Neural cell (in vitro differentiated cells): ENCODE measurements at regions not wholly inside any gene's neighbourhood (a gene's known extent, or its start where the extent isn't known, plus 50 kb on each side); places are given as distances from the start of the nearest gene placed in this dataset.

Source experiments
- H2AFZ ChIP-seq: fragments of 200-600, 300-800 bp; sonication (generic), shearing (Covaris generic); 2 replicates; pipeline ENCODE4 v1.6.0; 2014; ENCODE audit warnings: low read depth, mild to moderate bottlenecking, antibody characterized with exemption, low read length, moderate library complexity
- H3F3A ChIP-seq: fragments of 200-600 bp; shearing (Covaris generic); 2 replicates; pipeline ENCODE4 v1.6.1; 2016; ENCODE audit warnings: mild to moderate bottlenecking, moderate library complexity, mixed read lengths, antibody characterized with exemption, low read length; ENCODE audit not compliant: insufficient read depth, poor library complexity, severe bottlenecking
- H3K27ac ChIP-seq: fragments of 200-600, 300-800 bp; sonication (generic), shearing (Covaris generic); 2 replicates; pipeline ENCODE4 v1.5.1; 2014; ENCODE audit warnings: mild to moderate bottlenecking, low read length, moderate library complexity
- H3K27me3 ChIP-seq: fragments of 300-800, 200-600 bp; sonication (generic), shearing (Covaris generic); 2 replicates; pipeline ENCODE4 v1.6.0; 2014; ENCODE audit warnings: mild to moderate bottlenecking, low read depth, low read length, moderate library complexity; ENCODE audit not compliant: insufficient read depth
- H3K36me3 ChIP-seq: fragments of 300-800, 200-600 bp; sonication (generic), shearing (Covaris generic); 2 replicates; pipeline ENCODE4 v1.5.1; 2014; ENCODE audit warnings: mild to moderate bottlenecking, antibody characterized with exemption, low read length, moderate library complexity; ENCODE audit not compliant: insufficient read depth
- H3K4me2 ChIP-seq: fragments of 300-800, 200-600 bp; sonication (generic), shearing (Covaris generic); 2 replicates; pipeline ENCODE4 v1.6.0; 2014; ENCODE audit warnings: mild to moderate bottlenecking, low read length
- H3K4me3 ChIP-seq: fragments of 300-800, 200-600 bp; sonication (generic), shearing (Covaris generic); 2 replicates; pipeline ENCODE4 v1.5.1; 2014; ENCODE audit warnings: mild to moderate bottlenecking, low read length, moderate library complexity
- H3K79me2 ChIP-seq: fragments of 200-600 bp; shearing (Covaris generic); replicated peaks from 2 replicates; pipeline ENCODE4 v1.6.0; 2014; ENCODE audit warnings: mild to moderate bottlenecking, low read length, moderate library complexity; ENCODE audit not compliant: insufficient read depth
- H3K9ac ChIP-seq: fragments of 300-800, 200-600 bp; sonication (generic), shearing (Covaris generic); 2 replicates; pipeline ENCODE4 v1.6.1; 2016; ENCODE audit warnings: mild to moderate bottlenecking, low read length, mixed read lengths
- H3K9me2 ChIP-seq: fragments of 200-600 bp; shearing (Covaris generic); 2 replicates; pipeline ENCODE4 v1.6.1; 2016; ENCODE audit warnings: mild to moderate bottlenecking, low read length, mixed read lengths; ENCODE audit not compliant: insufficient read depth
- H3K9me3 ChIP-seq: fragments of 200-600, 300-800 bp; sonication (generic), shearing (Covaris generic); 2 replicates; pipeline ENCODE4 v1.6.1; 2016; ENCODE audit warnings: mild to moderate bottlenecking, mixed run types, low read length, moderate library complexity, mixed read lengths
- H4K20me1 ChIP-seq: fragments of 200-600 bp; shearing (Covaris generic); 2 replicates; pipeline ENCODE4 v1.6.1; 2016; ENCODE audit warnings: mild to moderate bottlenecking, mixed run types; ENCODE audit not compliant: insufficient read depth
- CTCF ChIP-seq: fragments of 450-650 bp; IDR thresholded peaks from 2 replicates; pipeline ENCODE4 v1.5.1; 2014; ENCODE audit warnings: antibody characterized with exemption, mild to moderate bottlenecking, moderate library complexity; ENCODE audit not compliant: poor library complexity, severe bottlenecking
- EP300 ChIP-seq: fragments of 450-650 bp; conservative IDR thresholded peaks from 2 replicates; pipeline ENCODE4 v1.6.1; 2014; ENCODE audit warnings: antibody characterized with exemption, mild to moderate bottlenecking, moderate library complexity; ENCODE audit not compliant: poor library complexity, severe bottlenecking
- EZH2 ChIP-seq: fragments of 200-600, 300-800 bp; shearing (Covaris generic), sonication (generic); IDR thresholded peaks from 2 replicates; pipeline ENCODE4 v1.6.1; 2014; ENCODE audit warnings: antibody characterized with exemption, low read length, borderline replicate concordance, mild to moderate bottlenecking; ENCODE audit not compliant: insufficient read depth, poor library complexity, severe bottlenecking
- MXI1 ChIP-seq: fragments of 450-650 bp; conservative IDR thresholded peaks from 2 replicates; pipeline ENCODE4 v1.6.1; 2014; ENCODE audit warnings: antibody characterized with exemption, mild to moderate bottlenecking; ENCODE audit not compliant: poor library complexity, severe bottlenecking
- POLR2AphosphoS5 ChIP-seq: IDR thresholded peaks from 2 replicates; pipeline ENCODE4 v1.6.1; 2012
- RAD21 ChIP-seq: fragments of 450-650 bp; conservative IDR thresholded peaks from 2 replicates; pipeline ENCODE4 v1.6.1; 2014; ENCODE audit warnings: antibody characterized with exemption, mild to moderate bottlenecking, moderate library complexity
- REST ChIP-seq: IDR thresholded peaks from 2 replicates; pipeline ENCODE4 v1.6.1; 2012; ENCODE audit warnings: borderline replicate concordance
- SMC3 ChIP-seq: fragments of 450-650 bp; conservative IDR thresholded peaks from 2 replicates; pipeline ENCODE4 v1.6.1; 2014; ENCODE audit warnings: antibody characterized with exemption, mild to moderate bottlenecking, moderate library complexity; ENCODE audit not compliant: poor library complexity
- TAF1 ChIP-seq: IDR thresholded peaks from 2 replicates; pipeline ENCODE4 v1.6.1; 2012; ENCODE audit warnings: low read depth

- Histone ChIP-seq H3K4me3 (no peak overlapping the region), H3K36me3 (no peaks in the 10 kb centered on the region), H3K9ac (no peak overlapping the region), H3K27ac (no peak overlapping the region), H3F3A (no peaks in the 10 kb centered on the region), H3K27me3 (no peaks in the 10 kb centered on the region), H2AFZ (no peak overlapping the region), H4K20me1 (no peaks in the 10 kb centered on the region), H3K9me2 (no peaks in the 10 kb centered on the region), H3K9me3 (no peaks in the 10 kb centered on the region), H3K4me2 (no peak overlapping the region), H3K79me2 (no peaks in the 10 kb centered on the region)
- TF ChIP-seq SMC3 (no peak), REST (no peak), MXI1 (no peak), CTCF (no peak), EZH2 (no peak), POLR2AphosphoS5 (no peak), RAD21 (no peak), EP300 (no peak), TAF1 (no peak)
Observed at GRCh38 chr6:158910484-158911440, 89.2 kb downstream of the RSPH3 start.

GRCh38 chr6:158909938-158910337, 90.1 kb downstream of the RSPH3 start:
- no peak overlapping the region for H3K4me3 ChIP-seq
- H4K20me1 ChIP-seq = no peaks in the 10 kb centered on the region
- H3F3A ChIP-seq = no peaks in the 10 kb centered on the region
- no peaks in the 10 kb centered on the region for H3K27me3 ChIP-seq
- H3K79me2 ChIP-seq = no peaks in the 10 kb centered on the region
- no peak overlapping the region for H2AFZ ChIP-seq
- no peak overlapping the region for H3K27ac ChIP-seq
- no peak overlapping the region for H3K9ac ChIP-seq
- H3K9me2 ChIP-seq = no peaks in the 10 kb centered on the region
- H3K9me3 ChIP-seq = peaks cover 5% of the 10 kb centered on the region
- H3K36me3 ChIP-seq = no peaks in the 10 kb centered on the region
- no peak overlapping the region for H3K4me2 ChIP-seq
- TF ChIP-seq SMC3 (no peak), POLR2AphosphoS5 (no peak), TAF1 (no peak), CTCF (no peak), MXI1 (no peak), EP300 (no peak), EZH2 (no peak), RAD21 (no peak), REST (no peak)
